BLaER1 treated with 17β-estradiol and CSF1 and Interleukin-3, amounts not matched to agents 10 nM and 100 nM (cell line): ENCODE measurements at regions not wholly inside any gene's neighbourhood (a gene's known extent, or its start where the extent isn't known, plus 50 kb on each side); places are given as distances from the start of the nearest gene placed in this dataset.

Source experiments
- H3K27ac ChIP-seq, 11 experiments: shearing (Covaris generic); formaldehyde crosslinking; 2 replicates each; pipeline ENCODE4 v1.8.1; 2022
- H3K27me3 ChIP-seq, 11 experiments: shearing (Covaris generic); formaldehyde crosslinking; 2 replicates each; pipeline ENCODE4 v1.8.1; 2022
- H3K36me3 ChIP-seq, 11 experiments: shearing (Covaris generic); formaldehyde crosslinking; 2 replicates each; pipeline ENCODE4 v1.8.1; 2022
- H3K4me1 ChIP-seq, 10 experiments: shearing (Covaris generic); formaldehyde crosslinking; 2 replicates each; pipeline ENCODE4 v1.8.1; 2022
- H3K4me2 ChIP-seq, 11 experiments: shearing (Covaris generic); formaldehyde crosslinking; 2 replicates each; pipeline ENCODE4 v1.8.1; 2022
- H3K4me3 ChIP-seq, 10 experiments: shearing (Covaris generic); formaldehyde crosslinking; 2 replicates each; pipeline ENCODE4 v1.8.1; 2022
- H3K9ac ChIP-seq, 11 experiments: shearing (Covaris generic); formaldehyde crosslinking; 2 replicates each; pipeline ENCODE4 v1.8.1; 2022
- H3K9me3 ChIP-seq, 11 experiments: shearing (Covaris generic); formaldehyde crosslinking; replicated peaks in 1 of 11; 2 replicates each; pipeline ENCODE4 v1.8.1; 2022
- H4K20me1 ChIP-seq, 11 experiments: shearing (Covaris generic); formaldehyde crosslinking; 2 replicates each; pipeline ENCODE4 v1.8.1; 2022
- Cebpa-rat ChIP-seq, 11 experiments: shearing (Covaris generic); IDR thresholded peaks; 2 replicates each; pipeline ENCODE4 v1.8.1; 2022

DNA sequence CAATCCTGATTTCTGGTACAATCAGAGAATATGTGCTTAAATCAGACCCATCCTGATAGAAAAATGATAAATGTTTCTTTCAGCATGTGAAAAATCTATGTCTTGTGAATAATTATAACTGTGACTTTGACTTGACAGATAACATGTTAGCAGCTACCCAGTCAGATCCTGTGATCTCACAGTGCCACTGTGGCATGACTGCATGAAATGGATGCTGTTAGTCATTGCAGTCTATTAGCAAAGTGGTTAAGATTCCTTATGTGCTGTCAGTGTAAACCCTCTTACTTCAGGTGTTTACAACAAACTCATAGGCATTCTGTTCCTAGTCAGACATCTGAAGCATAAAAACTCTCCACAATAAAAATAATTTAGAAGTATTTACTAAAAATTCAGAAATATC lies 244.6 kb upstream of the RND3 start:
- H4K20me1 ChIP-seq: no peaks in the 10 kb centered on the region
- no peaks in the 10 kb centered on the region for H3K36me3 ChIP-seq
- H3K4me2 ChIP-seq: no peak overlapping the region
- H3K27ac ChIP-seq: no peak overlapping the region
- no peak for TF ChIP-seq Cebpa-rat (IDR thresholded peaks at IDR 0.05)
- no peak overlapping the region for H3K4me3 ChIP-seq
- no peak overlapping the region for H3K9ac ChIP-seq
- no peaks in the 10 kb centered on the region for H3K4me1 ChIP-seq
- no peaks in the 10 kb centered on the region for H3K27me3 ChIP-seq
- no peaks in the 10 kb centered on the region for H3K9me3 ChIP-seq

DNA sequence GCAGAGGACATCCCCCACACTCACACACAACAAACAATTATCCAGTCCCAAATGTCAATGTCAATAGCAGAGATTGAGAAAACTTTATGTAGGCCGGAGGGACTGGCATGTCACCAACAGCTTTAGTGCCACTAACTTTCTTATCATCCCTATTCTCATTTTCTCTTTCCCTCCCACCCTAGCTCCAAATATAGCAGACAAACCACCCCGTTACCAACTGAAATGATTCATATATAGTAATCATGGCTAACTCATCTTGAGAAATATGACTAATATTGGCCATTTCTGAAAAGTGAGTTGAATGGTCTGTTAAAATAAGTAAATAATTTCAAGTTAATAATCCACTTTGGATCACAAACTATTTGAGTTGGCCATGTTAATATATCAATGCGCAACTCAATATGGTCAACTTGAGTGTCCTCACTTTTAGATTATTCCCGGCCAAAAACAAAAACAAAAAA lies 242.1 kb upstream of the RND3 start:
- H3K4me3 ChIP-seq: no peak overlapping the region
- no peak overlapping the region for H3K4me2 ChIP-seq
- H3K36me3 ChIP-seq: no peaks in the 10 kb centered on the region
- no peak overlapping the region for H3K9ac ChIP-seq
- H4K20me1 ChIP-seq: no peaks in the 10 kb centered on the region
- no peaks in the 10 kb centered on the region for H3K4me1 ChIP-seq
- TF ChIP-seq Cebpa-rat (IDR thresholded peaks at IDR 0.05): no peak
- H3K27ac ChIP-seq: no peak overlapping the region
- no peaks in the 10 kb centered on the region for H3K9me3 ChIP-seq
- no peaks in the 10 kb centered on the region for H3K27me3 ChIP-seq

DNA sequence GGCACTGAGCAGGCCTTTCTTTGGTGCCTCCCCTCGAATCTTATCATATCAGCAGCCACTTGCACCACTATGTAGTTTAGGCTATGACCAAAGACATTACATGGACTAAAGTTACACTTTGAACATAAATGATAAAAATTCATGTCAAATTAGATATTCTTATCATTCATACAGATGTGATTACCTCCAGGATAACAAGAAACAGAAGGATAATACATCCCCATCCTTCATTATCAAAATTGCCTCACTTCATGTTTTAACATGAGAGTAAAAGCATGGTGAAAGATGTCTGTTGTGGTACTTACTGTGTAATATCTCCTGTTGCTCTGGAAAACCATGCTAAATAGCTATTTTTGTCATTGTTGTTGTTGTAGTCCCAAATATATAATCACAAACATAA lies 230.8 kb upstream of the RND3 start:
- no peak overlapping the region for H3K4me2 ChIP-seq
- no peaks in the 10 kb centered on the region for H3K36me3 ChIP-seq
- H3K9ac ChIP-seq: no peak overlapping the region
- peaks cover 0 to 9% (median 0%) of the 10 kb centered on the region in 10 experiments; a peak in 2 of 20 replicates for H3K4me1 ChIP-seq
- H4K20me1 ChIP-seq: no peaks in the 10 kb centered on the region
- no peak overlapping the region for H3K4me3 ChIP-seq
- no peak for TF ChIP-seq Cebpa-rat (IDR thresholded peaks at IDR 0.05)
- no peak overlapping the region for H3K27ac ChIP-seq
- H3K9me3 ChIP-seq: peaks cover 0 to under 1% (median 0%) of the 10 kb centered on the region in 11 experiments; a peak in 1 of 22 replicates
- H3K27me3 ChIP-seq: no peaks in the 10 kb centered on the region

DNA sequence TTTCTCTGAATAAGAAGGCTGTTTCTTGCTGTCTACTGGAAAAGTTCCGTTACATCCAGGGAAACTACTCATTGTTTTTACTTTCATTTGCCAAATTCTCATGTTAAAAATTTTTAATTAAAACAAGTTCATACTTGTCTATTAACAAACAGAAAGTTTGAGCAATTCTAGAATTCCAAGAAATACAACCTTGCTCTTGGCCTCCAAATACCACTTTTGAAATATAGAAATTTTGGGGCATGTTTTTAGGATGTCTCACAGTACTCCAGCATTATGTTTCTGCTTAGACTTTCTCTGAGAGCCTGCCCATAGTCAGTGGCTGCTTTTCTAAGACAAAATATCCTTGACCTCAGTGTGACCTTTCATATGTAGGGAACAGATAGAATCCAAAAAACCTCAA lies 228.7 kb upstream of the RND3 start:
- Histone ChIP-seq H3K4me3 (no peak overlapping the region), H3K9me3 (no peaks in the 10 kb centered on the region), H3K36me3 (no peaks in the 10 kb centered on the region), H3K4me2 (no peak overlapping the region), H3K4me1 (no peaks in the 10 kb centered on the region), H3K27ac (no peak overlapping the region), H3K9ac (no peak overlapping the region), H4K20me1 (no peaks in the 10 kb centered on the region), H3K27me3 (no peaks in the 10 kb centered on the region)
- no peak for TF ChIP-seq Cebpa-rat (IDR thresholded peaks at IDR 0.05)

DNA sequence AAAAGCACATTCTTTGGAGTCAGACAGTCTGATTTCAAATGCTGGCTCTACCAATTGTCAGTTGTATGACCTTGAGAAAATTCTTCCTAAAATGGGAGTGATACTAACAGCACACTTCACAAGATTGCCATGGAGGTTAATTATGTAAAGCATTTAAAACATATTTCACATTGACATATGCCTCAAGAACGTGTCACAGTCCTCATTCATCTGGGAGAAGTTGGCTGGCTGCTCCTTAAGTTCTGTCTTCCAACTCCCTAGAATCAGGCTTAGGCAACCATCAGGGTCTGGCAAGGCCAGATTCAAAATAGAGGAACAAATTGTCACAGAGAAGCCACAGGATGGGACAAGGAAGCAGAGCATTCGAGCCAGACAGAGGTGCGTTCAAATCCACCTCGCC lies 228.0 kb upstream of the RND3 start:
- no peak overlapping the region for H3K4me3 ChIP-seq
- H3K9ac ChIP-seq: no peak overlapping the region
- TF ChIP-seq Cebpa-rat (IDR thresholded peaks at IDR 0.05): no peak
- H3K27ac ChIP-seq: no peak overlapping the region
- H3K9me3 ChIP-seq: no peaks in the 10 kb centered on the region
- H3K27me3 ChIP-seq: no peaks in the 10 kb centered on the region
- no peaks in the 10 kb centered on the region for H3K36me3 ChIP-seq
- no peaks in the 10 kb centered on the region for H4K20me1 ChIP-seq
- H3K4me1 ChIP-seq: no peaks in the 10 kb centered on the region
- no peak overlapping the region for H3K4me2 ChIP-seq

DNA sequence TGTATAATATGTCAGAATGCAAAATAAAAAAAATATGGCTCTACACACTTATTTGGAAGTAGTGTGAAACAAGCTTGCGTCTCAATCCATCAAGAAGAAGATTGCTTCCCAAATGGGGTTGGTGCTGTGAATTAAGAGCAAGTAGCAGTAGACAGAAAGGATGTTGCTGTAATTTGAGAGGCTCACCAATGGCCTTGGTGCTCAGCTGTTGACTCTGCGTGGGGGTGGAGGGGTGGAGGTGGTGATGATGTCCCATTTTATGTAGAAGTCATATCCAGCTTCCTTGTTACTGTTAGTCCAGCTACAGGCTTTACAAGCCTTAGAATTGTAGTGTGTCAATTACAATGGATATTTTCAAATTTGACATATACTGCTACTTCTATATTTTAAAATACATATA lies 223.4 kb upstream of the RND3 start:
- Histone ChIP-seq H3K4me2 (no peak overlapping the region), H3K27ac (no peak overlapping the region), H3K36me3 (no peaks in the 10 kb centered on the region), H3K9me3 (no peaks in the 10 kb centered on the region), H4K20me1 (no peaks in the 10 kb centered on the region), H3K4me3 (no peak overlapping the region), H3K27me3 (no peaks in the 10 kb centered on the region), H3K9ac (no peak overlapping the region), H3K4me1 (no peaks in the 10 kb centered on the region)
- TF ChIP-seq Cebpa-rat (IDR thresholded peaks at IDR 0.05): no peak

DNA sequence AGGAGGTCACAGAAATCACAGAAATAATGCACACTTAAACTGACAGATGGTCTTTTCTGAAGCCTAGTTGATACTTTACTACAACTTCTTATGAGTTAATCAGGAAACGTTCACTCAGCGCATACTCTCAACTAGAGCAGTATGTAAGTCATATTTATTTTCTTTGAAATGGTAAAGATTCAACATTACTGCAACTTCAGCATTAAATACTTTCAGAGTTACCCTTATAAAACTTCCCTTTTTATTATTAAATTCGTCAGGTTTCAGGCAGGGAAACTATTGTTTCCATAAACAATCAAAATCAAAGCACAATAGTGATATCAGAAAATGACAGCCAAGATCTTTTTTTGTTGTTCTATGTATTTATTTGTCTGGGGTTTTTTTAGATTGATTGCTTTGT lies 222.6 kb upstream of the RND3 start:
- Histone ChIP-seq H3K4me3 (no peak overlapping the region), H4K20me1 (no peaks in the 10 kb centered on the region), H3K4me2 (no peak overlapping the region), H3K9me3 (no peaks in the 10 kb centered on the region), H3K27me3 (no peaks in the 10 kb centered on the region), H3K4me1 (no peaks in the 10 kb centered on the region), H3K27ac (no peak overlapping the region), H3K36me3 (no peaks in the 10 kb centered on the region), H3K9ac (no peak overlapping the region)
- no peak for TF ChIP-seq Cebpa-rat (IDR thresholded peaks at IDR 0.05)

DNA sequence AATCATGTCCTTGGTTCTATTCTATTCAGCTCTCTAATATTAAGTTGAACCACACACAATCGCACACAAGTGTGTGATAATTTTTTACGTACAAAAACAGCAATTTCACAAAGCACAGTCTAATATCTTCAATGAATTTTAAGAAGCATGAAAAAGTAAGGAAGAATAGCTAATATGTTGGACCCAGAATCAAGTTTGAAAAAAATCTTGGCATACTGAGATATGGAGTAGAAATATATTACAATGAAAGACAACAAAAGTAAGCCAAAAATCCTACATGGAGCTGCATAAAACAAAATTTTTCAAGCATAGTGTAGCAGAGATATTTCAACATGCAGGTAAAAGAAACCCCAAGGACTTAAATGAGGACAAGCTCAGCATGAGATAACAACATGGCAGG lies 219.1 kb upstream of the RND3 start:
- TF ChIP-seq Cebpa-rat (IDR thresholded peaks at IDR 0.05): no peak
- no peaks in the 10 kb centered on the region for H3K9me3 ChIP-seq
- H3K27ac ChIP-seq: no peak overlapping the region
- no peak overlapping the region for H3K4me3 ChIP-seq
- no peak overlapping the region for H3K9ac ChIP-seq
- no peak overlapping the region for H3K4me2 ChIP-seq
- H3K27me3 ChIP-seq: no peaks in the 10 kb centered on the region
- H3K36me3 ChIP-seq: no peaks in the 10 kb centered on the region
- H4K20me1 ChIP-seq: no peaks in the 10 kb centered on the region
- H3K4me1 ChIP-seq: no peaks in the 10 kb centered on the region

DNA sequence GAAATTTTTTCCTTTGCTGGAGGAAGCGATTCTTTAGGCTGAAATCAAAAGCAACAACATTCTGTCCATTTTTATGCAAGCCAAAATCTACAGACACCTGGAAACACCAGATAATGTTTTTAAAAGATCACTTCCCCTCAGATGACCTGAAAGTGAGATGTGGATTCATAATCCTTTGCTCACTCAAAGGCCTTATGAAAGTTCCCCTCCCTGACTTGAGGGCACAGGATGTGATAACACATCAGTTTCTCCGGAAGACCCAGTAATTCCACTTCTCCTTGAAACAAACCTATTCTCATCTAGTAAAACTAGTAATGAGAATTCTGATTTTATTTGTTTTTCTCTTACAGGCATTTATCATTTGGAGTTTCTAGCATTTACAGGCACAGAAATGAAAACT lies 218.3 kb upstream of the RND3 start:
- Histone ChIP-seq H3K27ac (no peak overlapping the region), H3K27me3 (no peaks in the 10 kb centered on the region), H3K9ac (no peak overlapping the region), H4K20me1 (no peaks in the 10 kb centered on the region), H3K4me3 (no peak overlapping the region), H3K4me2 (no peak overlapping the region), H3K4me1 (no peaks in the 10 kb centered on the region), H3K36me3 (no peaks in the 10 kb centered on the region), H3K9me3 (no peaks in the 10 kb centered on the region)
- TF ChIP-seq Cebpa-rat (IDR thresholded peaks at IDR 0.05): no peak

DNA sequence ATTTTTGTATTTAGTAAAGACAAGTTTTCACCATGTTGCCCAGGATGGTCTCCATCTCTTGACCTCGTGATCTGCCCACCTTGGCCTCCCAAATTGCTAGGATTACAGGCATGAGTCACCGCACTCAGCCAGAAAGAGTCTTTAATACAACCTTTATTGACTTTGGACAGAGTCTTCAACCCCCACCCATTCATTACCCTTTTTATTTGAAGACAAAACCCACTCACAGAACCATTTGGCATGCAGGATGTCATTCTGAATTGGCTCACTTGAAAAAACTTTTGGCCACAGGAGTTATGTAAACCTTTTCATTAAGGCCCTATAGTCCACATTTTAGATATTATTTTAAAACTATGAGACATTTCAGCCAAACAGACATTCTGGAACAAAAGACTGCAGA lies 217.9 kb upstream of the RND3 start:
- Histone ChIP-seq H3K4me3 (no peak overlapping the region), H3K36me3 (no peaks in the 10 kb centered on the region), H3K9me3 (no peaks in the 10 kb centered on the region), H3K27me3 (no peaks in the 10 kb centered on the region), H3K9ac (no peak overlapping the region), H3K27ac (no peak overlapping the region), H4K20me1 (no peaks in the 10 kb centered on the region), H3K4me1 (no peaks in the 10 kb centered on the region), H3K4me2 (no peak overlapping the region)
- no peak for TF ChIP-seq Cebpa-rat (IDR thresholded peaks at IDR 0.05)

DNA sequence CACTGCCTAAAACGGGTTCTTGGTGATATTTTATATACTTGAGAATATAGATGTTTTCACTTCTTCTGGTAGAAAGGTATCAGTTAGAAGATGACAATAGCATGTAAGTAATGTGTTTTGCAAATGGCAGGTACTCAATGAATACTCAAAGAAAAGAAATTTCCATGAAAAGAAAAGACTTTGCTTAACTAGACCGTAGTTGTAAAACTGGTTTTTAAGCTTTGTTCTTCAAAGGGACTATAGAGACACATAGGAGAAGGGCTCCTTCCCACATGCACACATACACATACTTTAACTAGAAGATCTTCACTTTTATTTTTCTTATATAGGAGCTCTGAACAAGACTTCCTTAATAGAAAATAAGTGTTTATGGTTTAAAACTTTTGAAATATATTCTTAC lies 215.3 kb upstream of the RND3 start:
- H3K9me3 ChIP-seq: no peaks in the 10 kb centered on the region
- H3K9ac ChIP-seq: no peak overlapping the region
- H3K4me2 ChIP-seq: no peak overlapping the region
- H3K36me3 ChIP-seq: no peaks in the 10 kb centered on the region
- H3K27ac ChIP-seq: no peak overlapping the region
- H3K4me1 ChIP-seq: peaks cover 0 to 7% (median 0%) of the 10 kb centered on the region in 10 experiments; a peak in 3 of 20 replicates
- no peaks in the 10 kb centered on the region for H3K27me3 ChIP-seq
- no peaks in the 10 kb centered on the region for H4K20me1 ChIP-seq
- TF ChIP-seq Cebpa-rat (IDR thresholded peaks at IDR 0.05): no peak
- no peak overlapping the region for H3K4me3 ChIP-seq
